ENCODE measurements at regions not wholly inside any gene's neighbourhood (a gene's known extent, or its start where the extent isn't known, plus 50 kb on each side); places are given as distances from the start of the nearest gene placed in this dataset.

DNA sequence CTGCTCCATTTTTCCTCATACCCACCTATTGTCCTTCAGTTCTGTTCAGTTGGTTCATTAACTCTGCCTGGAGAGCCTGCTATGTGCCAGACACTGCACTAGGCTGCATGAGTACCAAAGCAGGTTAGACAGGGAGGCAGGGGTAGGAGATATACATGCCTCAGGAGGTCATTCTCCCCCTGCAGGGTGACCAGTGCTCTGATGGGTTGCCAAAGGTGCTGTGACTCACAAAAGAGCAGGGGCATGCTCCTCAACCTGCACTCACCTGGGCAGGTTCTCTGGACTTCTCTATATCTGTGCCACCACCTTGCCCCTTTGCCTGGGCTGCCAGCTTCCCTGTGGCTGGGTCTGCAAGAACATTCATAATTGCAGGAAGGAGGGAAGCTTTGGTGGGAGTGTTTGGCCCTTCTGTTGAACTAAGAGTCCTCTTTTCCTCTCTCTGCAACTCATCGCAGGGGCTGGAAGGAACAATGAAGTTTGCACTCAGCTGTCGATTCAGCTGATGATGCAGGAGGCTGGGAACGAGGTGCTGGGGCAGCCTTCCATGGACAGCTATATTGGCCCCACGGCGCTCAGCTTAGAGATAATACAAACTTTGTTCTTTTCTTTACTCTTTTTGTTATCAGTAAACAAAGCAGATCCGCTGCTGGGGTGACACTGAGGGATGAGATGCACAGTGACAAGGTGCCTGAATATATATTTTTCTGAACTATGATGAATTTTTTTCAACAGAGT is 356.4 kb upstream of the PLXNA2 start:
- Histone ChIP-seq H3K36me3 (no peaks in the 10 kb centered on the region), H3K27ac (no peak overlapping the region), H3K9me3 (no peaks in the 10 kb centered on the region), H3K4me3 (no peak overlapping the region), H3K27me3 (no peaks in the 10 kb centered on the region), H3K4me1 (no peaks in the 10 kb centered on the region)
- no peak for TF ChIP-seq CTCF (IDR thresholded peaks at IDR 0.05)
- ATAC-seq (no peak), DNase-seq (peak in 2 of 4 donors; percentile 15 to 53)
- intact Hi-C loops (cut with DNase I): no loop called here

- no peak for TF ChIP-seq CTCF (IDR thresholded peaks at IDR 0.05)
Observed at GRCh38 chr1:208601561-208601960, 357.4 kb upstream of the PLXNA2 start.

DNA sequence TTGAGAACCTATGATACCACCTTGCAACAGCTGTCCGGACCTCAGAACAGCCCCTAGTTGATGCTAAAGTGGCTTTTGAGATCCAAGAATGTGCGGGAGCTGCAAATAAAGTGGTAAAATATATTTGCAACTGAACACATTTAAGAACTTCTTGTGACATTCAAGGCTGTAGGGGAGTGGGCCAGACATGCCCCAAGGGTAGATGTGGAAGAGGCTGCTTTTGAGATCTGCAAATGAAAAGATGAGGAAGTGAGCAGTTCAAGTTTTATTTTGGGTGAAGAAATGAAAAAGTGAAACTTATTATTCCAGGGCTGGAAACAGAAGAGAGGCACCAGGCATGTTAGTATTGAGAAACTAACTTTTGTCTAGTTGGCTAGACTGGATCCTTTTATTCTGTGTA is 359.5 kb upstream of the PLXNA2 start:
- DNase-seq: no peak
- no peak overlapping the region for H3K27ac ChIP-seq
- no peak for ATAC-seq
- H3K36me3 ChIP-seq: no peaks in the 10 kb centered on the region
- no peaks in the 10 kb centered on the region for H3K27me3 ChIP-seq
- H3K4me1 ChIP-seq: no peaks in the 10 kb centered on the region
- H3K9me3 ChIP-seq: no peaks in the 10 kb centered on the region
- no peak for TF ChIP-seq CTCF (IDR thresholded peaks at IDR 0.05)
- intact Hi-C loops (cut with DNase I): no loop called here
- H3K4me3 ChIP-seq: no peak overlapping the region

More at GRCh38 chr1:208601561-208601960, 357.4 kb upstream of the PLXNA2 start:
- no peak overlapping the region for H3K27ac ChIP-seq
- intact Hi-C loops (cut with DNase I): no loop called here
- no peaks in the 10 kb centered on the region for H3K36me3 ChIP-seq
- no peaks in the 10 kb centered on the region for H3K9me3 ChIP-seq
- DNase-seq: peak in 2 of 4 donors; percentile 11 to 20
- H3K27me3 ChIP-seq: no peaks in the 10 kb centered on the region
- no peaks in the 10 kb centered on the region for H3K4me1 ChIP-seq
- H3K4me3 ChIP-seq: no peak overlapping the region
- ATAC-seq: no peak

DNA sequence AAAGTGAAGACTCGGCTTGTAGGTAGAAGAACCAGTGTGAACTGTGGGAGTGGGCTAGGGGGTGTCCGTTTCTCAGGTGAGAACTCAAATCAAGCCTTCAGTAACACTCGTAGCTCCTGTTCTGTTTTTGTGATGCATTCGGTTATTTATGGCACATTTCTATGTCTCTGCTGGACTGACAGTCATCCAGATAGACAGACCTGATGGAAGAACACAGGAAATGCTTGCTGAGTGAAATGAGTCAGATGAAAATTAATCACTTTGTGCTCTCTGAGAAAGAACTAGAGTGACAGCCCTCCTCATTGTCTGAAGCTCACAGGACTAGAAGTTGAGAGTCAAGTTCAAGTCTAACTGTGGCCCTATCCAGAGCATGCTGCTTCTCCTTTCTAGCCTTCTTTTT is 360.1 kb upstream of the PLXNA2 start:
- Histone ChIP-seq H3K4me1 (no peaks in the 10 kb centered on the region), H3K36me3 (no peaks in the 10 kb centered on the region), H3K27me3 (no peaks in the 10 kb centered on the region), H3K9me3 (no peaks in the 10 kb centered on the region), H3K27ac (no peak overlapping the region), H3K4me3 (no peak overlapping the region)
- DNase-seq (no peak), ATAC-seq (no peak)
- intact Hi-C loops (cut with DNase I): no loop called here
- no peak for TF ChIP-seq CTCF (IDR thresholded peaks at IDR 0.05)

DNA sequence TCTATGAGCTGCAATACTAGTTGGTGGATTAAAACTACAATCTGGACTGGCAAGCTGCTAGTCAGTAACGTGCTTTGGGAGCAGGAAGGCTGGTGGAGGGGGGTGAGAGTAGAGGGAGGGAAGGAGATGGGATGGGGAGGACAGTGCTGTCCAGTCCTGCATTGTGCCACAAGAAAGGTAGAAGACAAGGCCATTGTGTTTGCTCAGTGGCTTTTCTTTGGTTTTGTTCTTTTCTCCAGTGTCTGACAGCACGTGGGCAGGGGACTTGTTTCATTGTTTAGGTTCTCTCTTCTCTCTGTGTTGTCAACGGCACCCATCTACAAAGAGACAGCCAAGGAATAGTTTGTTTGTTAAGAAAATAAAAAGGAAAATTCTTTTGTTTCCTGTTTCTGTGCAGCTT is 362.8 kb upstream of the PLXNA2 start:
- DNase-seq (no peak), ATAC-seq (no peak)
- no peaks in the 10 kb centered on the region for H3K4me1 ChIP-seq
- TF ChIP-seq CTCF (IDR thresholded peaks at IDR 0.05): no peak
- no peak overlapping the region for H3K27ac ChIP-seq
- H3K36me3 ChIP-seq: no peaks in the 10 kb centered on the region
- no peak overlapping the region for H3K4me3 ChIP-seq
- intact Hi-C loops (cut with DNase I): no loop called here
- no peaks in the 10 kb centered on the region for H3K27me3 ChIP-seq
- no peaks in the 10 kb centered on the region for H3K9me3 ChIP-seq

Measured in left lung (tissue), 4 donors.